ENCODE measurements at regions not wholly inside any gene's neighbourhood (a gene's known extent, or its start where the extent isn't known, plus 50 kb on each side); places are given as distances from the start of the nearest gene placed in this dataset.
"Not testable (repeated sequence)": the region's sequence is repeated elsewhere in the genome, so short reads cannot be mapped to it uniquely, and the experiment has no call there.

- H3K79me2 ChIP-seq (ENCODE audit: control insufficient read depth, insufficient read depth, low read length): no peaks in the 10 kb centered on the region
- TF ChIP-seq CTCF (optimal IDR thresholded peaks at IDR 0.05 in 1 of 3, IDR thresholded peaks at IDR 0.05 in 1 of 3, conservative IDR thresholded peaks at IDR 0.05 in 1 of 3; ENCODE audit: extremely low read depth in 1 of 3, insufficient read depth in 2 of 3, low read length in 3 of 3) (no peak), EZH2 (IDR thresholded peaks at IDR 0.05; ENCODE audit: low read length) (no peak)
- H2AFZ ChIP-seq (ENCODE audit: control insufficient read depth, low read length): no peak overlapping the region
- no peaks in the 10 kb centered on the region for H3K4me1 ChIP-seq (ENCODE audit: control insufficient read depth, extremely low read depth, insufficient read depth, low read length)
- dilution Hi-C loops (cut with MboI; ENCODE audit: extremely low pct_ligation_motif_present, low sequenced_read_pairs): no loop called here
- no peak overlapping the region for H3K27ac ChIP-seq (ENCODE audit: control insufficient read depth, insufficient read depth, low read length)
- no peaks in the 10 kb centered on the region for H3K36me3 ChIP-seq (ENCODE audit: control insufficient read depth in 2 of 2, extremely low read depth in 1 of 2, insufficient read depth in 2 of 2, low read length in 2 of 2)
- H3K9ac ChIP-seq (ENCODE audit: control insufficient read depth, extremely low read depth, insufficient read depth, low read length): no peak overlapping the region
- H3K27me3 ChIP-seq (ENCODE audit: control insufficient read depth, extremely low read depth, insufficient read depth, low read length): no peaks in the 10 kb centered on the region
- no peak for FAIRE-seq
- DNase-seq (ENCODE audit: low read depth, low spot score): no peak
- no peak overlapping the region for H3K4me2 ChIP-seq (ENCODE audit: control insufficient read depth, extremely low read depth, insufficient read depth, low read depth, low read length)
- no peak overlapping the region for H3K4me3 ChIP-seq (ENCODE audit: control insufficient read depth in 2 of 3, extremely low read depth in 1 of 3, insufficient read depth in 2 of 3, low read depth in 1 of 3, low read length in 3 of 3)
- H3K9me1 ChIP-seq (ENCODE audit: control insufficient read depth, extremely low read depth, insufficient read depth, low read length): no peaks in the 10 kb centered on the region
- H4K20me1 ChIP-seq (ENCODE audit: control insufficient read depth, extremely low read depth, insufficient read depth, low read length): no peaks in the 10 kb centered on the region
- H3K9me3 ChIP-seq (ENCODE audit: control insufficient read depth, low read depth, low read length): no peaks in the 10 kb centered on the region
Measured at GRCh38 chr4:170682558-170683294, 593.0 kb upstream of the AADAT start.

- H3K9ac ChIP-seq (ENCODE audit: control insufficient read depth, extremely low read depth, insufficient read depth, low read length); H3K9me1 ChIP-seq (ENCODE audit: control insufficient read depth, extremely low read depth, insufficient read depth, low read length); H3K36me3 ChIP-seq (ENCODE audit: control insufficient read depth in 2 of 2, extremely low read depth in 1 of 2, insufficient read depth in 2 of 2, low read length in 2 of 2); dilution Hi-C loops (cut with MboI; ENCODE audit: extremely low pct_ligation_motif_present, low sequenced_read_pairs); H3K4me1 ChIP-seq (ENCODE audit: control insufficient read depth, extremely low read depth, insufficient read depth, low read length); H2AFZ ChIP-seq (ENCODE audit: control insufficient read depth, low read length); H3K79me2 ChIP-seq (ENCODE audit: control insufficient read depth, insufficient read depth, low read length); H3K9me3 ChIP-seq (ENCODE audit: control insufficient read depth, low read depth, low read length); DNase-seq (ENCODE audit: low read depth, low spot score); H3K4me2 ChIP-seq (ENCODE audit: control insufficient read depth, extremely low read depth, insufficient read depth, low read depth, low read length); FAIRE-seq; H4K20me1 ChIP-seq (ENCODE audit: control insufficient read depth, extremely low read depth, insufficient read depth, low read length); H3K27ac ChIP-seq (ENCODE audit: control insufficient read depth, insufficient read depth, low read length); H3K4me3 ChIP-seq (ENCODE audit: control insufficient read depth in 2 of 3, extremely low read depth in 1 of 3, insufficient read depth in 2 of 3, low read depth in 1 of 3, low read length in 3 of 3); H3K27me3 ChIP-seq (ENCODE audit: control insufficient read depth, extremely low read depth, insufficient read depth, low read length): not testable (repeated sequence)
Measured at GRCh38 chr4:170682087-170682486, 592.3 kb upstream of the AADAT start.
